GM23338 (cell line): ENCODE measurements at regions not wholly inside any gene's neighbourhood (a gene's known extent, or its start where the extent isn't known, plus 50 kb on each side); places are given as distances from the start of the nearest gene placed in this dataset.

Experiments used
- ATAC-seq: fragments of 200-7000 bp; cut with Tn5 transposase; 3 replicates; pipeline ENCODE4 v1.9.1; 2020
- DNase-seq: peaks from one replicate; pipeline ENCODE4 v3.0.0-alpha.2; 2015; ENCODE audit warnings: low spot score
- H2AFZ ChIP-seq: fragments of 200-600 bp; sonication (generic); 2 replicates; pipeline ENCODE4 v1.8.0; 2016; ENCODE audit warnings: antibody characterized with exemption, mild to moderate bottlenecking, moderate library complexity
- H3F3A ChIP-seq: fragments of 200-600 bp; sonication (generic); replicated peaks from 2 replicates; pipeline ENCODE4 v1.8.0; 2017; ENCODE audit warnings: antibody characterized with exemption, mixed run types, low read depth
- H3K27ac ChIP-seq: fragments of 200-600 bp; sonication (generic); 2 replicates; pipeline ENCODE4 v1.6.1; 2016; ENCODE audit warnings: low read depth
- H3K27me3 ChIP-seq: fragments of 200-600 bp; sonication (generic); 2 replicates; pipeline ENCODE4 v1.8.0; 2016; ENCODE audit warnings: mild to moderate bottlenecking, mixed run types, moderate library complexity; ENCODE audit not compliant: insufficient read depth
- H3K36me3 ChIP-seq: fragments of 200-600 bp; sonication (generic); 2 replicates; pipeline ENCODE4 v1.8.0; 2016; ENCODE audit warnings: mild to moderate bottlenecking; ENCODE audit not compliant: insufficient read depth
- H3K4me1 ChIP-seq: fragments of 200-600 bp; sonication (generic); 2 replicates; pipeline ENCODE4 v1.8.0; 2016; ENCODE audit warnings: mild to moderate bottlenecking, moderate library complexity; ENCODE audit not compliant: insufficient read depth
- H3K4me2 ChIP-seq: fragments of 200-600 bp; sonication (generic); 2 replicates; pipeline ENCODE4 v1.7.1; 2017; ENCODE audit warnings: mixed run types
- H3K4me3 ChIP-seq: fragments of 200-600 bp; sonication (generic); 2 replicates; pipeline ENCODE4 v1.6.1; 2016; ENCODE audit warnings: mixed run types
- H3K79me2 ChIP-seq: fragments of 200-600 bp; sonication (generic); replicated peaks from 2 replicates; pipeline ENCODE4 v1.8.0; 2017; ENCODE audit warnings: mild to moderate bottlenecking; ENCODE audit not compliant: insufficient read depth
- H3K9me2 ChIP-seq: fragments of 200-600 bp; sonication (generic); 2 replicates; pipeline ENCODE4 v1.8.0; 2017; ENCODE audit not compliant: insufficient read depth
- H4K20me1 ChIP-seq: fragments of 200-600 bp; sonication (generic); replicated peaks from 2 replicates; pipeline ENCODE4 v1.8.0; 2017; ENCODE audit warnings: mild to moderate bottlenecking; ENCODE audit not compliant: insufficient read depth
- H3K27ac Mint-ChIP-seq: 2 replicates; pipeline ENCODE4 v1.8.0; 2020; ENCODE audit warnings: inconsistent platforms, mild to moderate bottlenecking, moderate library complexity, mixed read lengths
- H3K27me3 Mint-ChIP-seq: 3 replicates; pipeline ENCODE4 v1.8.0; 2022; ENCODE audit warnings: low read depth, mild to moderate bottlenecking, moderate library complexity, mixed read lengths, inconsistent platforms; ENCODE audit not compliant: insufficient read depth, poor library complexity
- H3K36me3 Mint-ChIP-seq: 3 replicates; pipeline ENCODE4 v1.8.0; 2021; ENCODE audit warnings: low read depth, mild to moderate bottlenecking, inconsistent platforms, moderate library complexity, mixed read lengths
- H3K4me1 Mint-ChIP-seq: 3 replicates; pipeline ENCODE4 v1.8.0; 2020; ENCODE audit warnings: mild to moderate bottlenecking, inconsistent platforms, mixed read lengths
- H3K4me3 Mint-ChIP-seq: 3 replicates; pipeline ENCODE4 v1.8.0; 2021; ENCODE audit warnings: moderate library complexity, mild to moderate bottlenecking, inconsistent platforms, mixed read lengths
- H3K9me3 Mint-ChIP-seq: 3 replicates; pipeline ENCODE4 v1.8.0; 2020; ENCODE audit warnings: moderate library complexity, mild to moderate bottlenecking, inconsistent platforms, mixed read lengths
- CREB1 ChIP-seq: fragments of 250-450 bp; sonication (Bioruptor Pico); IDR thresholded peaks from 2 replicates; pipeline ENCODE4 v1.5.0; 2020; ENCODE audit warnings: low read depth, mild to moderate bottlenecking, moderate library complexity
- EZH2 ChIP-seq: fragments of 200-600 bp; sonication (generic); IDR thresholded peaks from one replicate; pipeline ENCODE4 v1.8.0; 2017; ENCODE audit warnings: antibody characterized with exemption, mild to moderate bottlenecking, low read depth; ENCODE audit not compliant: unreplicated experiment
- EZH2phosphoT487 ChIP-seq: fragments of 200-600 bp; sonication (generic); IDR thresholded peaks from one replicate; pipeline ENCODE4 v1.8.1; 2018; ENCODE audit warnings: antibody characterized with exemption; ENCODE audit not compliant: unreplicated experiment
- JUNB ChIP-seq: IDR thresholded peaks from one replicate; pipeline ENCODE4 v1.6.1; 2016; ENCODE audit warnings: antibody characterized with exemption; ENCODE audit not compliant: unreplicated experiment
- NANOG ChIP-seq: IDR thresholded peaks from 2 replicates; pipeline ENCODE4 v1.6.1; 2016; ENCODE audit warnings: antibody characterized with exemption, borderline replicate concordance
- POLR2AphosphoS5 ChIP-seq: IDR thresholded peaks from 2 replicates; pipeline ENCODE4 v1.6.1; 2016; ENCODE audit warnings: antibody characterized with exemption, low read depth
- STAT1 ChIP-seq: IDR thresholded peaks from one replicate; pipeline ENCODE4 v1.6.1; 2016; ENCODE audit warnings: antibody characterized with exemption; ENCODE audit not compliant: unreplicated experiment
- ZNF114 ChIP-seq: fragments of 250-450 bp; sonication (Bioruptor Pico); IDR thresholded peaks from 2 replicates; pipeline ENCODE4 v1.5.0; 2020; ENCODE audit warnings: mild to moderate bottlenecking, moderate library complexity
- ZNF331 ChIP-seq: fragments of 250-450 bp; sonication (Bioruptor Pico); IDR thresholded peaks from 2 replicates; pipeline ENCODE4 v1.5.0; 2020; ENCODE audit warnings: low read depth, mild to moderate bottlenecking, moderate library complexity
- TF ChIP-seq, protein P1 (sequence below): fragments of 250-450 bp; sonication (Bioruptor Pico); IDR thresholded peaks from 2 replicates; pipeline ENCODE4 v1.5.0; 2020; ENCODE audit warnings: mild to moderate bottlenecking, moderate library complexity
- TF ChIP-seq, protein P2 (sequence below): IDR thresholded peaks from 2 replicates; pipeline ENCODE4 v1.6.1; 2016; ENCODE audit warnings: antibody characterized with exemption
- TF ChIP-seq, protein P3 (sequence below): IDR thresholded peaks from one replicate; pipeline ENCODE4 v1.6.1; 2018; ENCODE audit warnings: antibody characterized with exemption; ENCODE audit not compliant: unreplicated experiment
- TF ChIP-seq, protein P4 (sequence below), 2 experiments: fragments of 200-600 bp in 1 of 2; sonication (generic) in 1 of 2; conservative IDR thresholded peaks; 2 replicates each; pipeline versions ENCODE4 v1.5.1 to v1.6.1; 2016 to 2017; ENCODE audit warnings: antibody characterized with exemption in 2 of 2, low read depth in 2 of 2, mild to moderate bottlenecking in 2 of 2, moderate library complexity in 1 of 2

DNA sequence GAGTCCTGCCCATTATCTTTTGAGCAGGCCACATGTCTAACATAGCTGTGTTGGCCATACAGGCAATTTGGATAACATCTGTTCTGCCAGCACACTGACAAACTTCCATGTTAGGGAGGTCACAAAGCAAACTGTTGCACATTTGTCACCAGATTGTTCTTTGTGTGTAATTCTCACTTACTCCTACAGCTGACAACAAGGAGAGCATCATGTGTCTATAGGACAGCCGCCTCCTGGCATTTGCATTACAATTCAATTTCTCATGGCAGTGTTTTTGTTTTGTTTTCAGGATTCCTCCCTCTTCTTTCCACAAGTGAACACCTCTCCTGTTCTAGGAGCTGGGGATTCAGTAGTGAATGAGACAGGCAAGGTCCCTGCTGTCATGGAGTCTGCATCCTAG lies 94.3 kb upstream of the LEF1 start:
- no peaks in the 10 kb centered on the region for H4K20me1 ChIP-seq
- H3K9me2 ChIP-seq: no peaks in the 10 kb centered on the region
- H3K79me2 ChIP-seq: no peaks in the 10 kb centered on the region
- peaks cover 12% of the 10 kb centered on the region; the same call in 2 of the 3 replicates for H3K4me1 Mint-ChIP-seq
- H2AFZ ChIP-seq: no peak overlapping the region
- H3K9me3 Mint-ChIP-seq: no peaks in the 10 kb centered on the region; the same call in 2 of the 3 replicates
- no peak overlapping the region for H3K27ac Mint-ChIP-seq
- H3K4me2 ChIP-seq: no peak overlapping the region
- H3K4me3 Mint-ChIP-seq: no peak overlapping the region
- no peaks in the 10 kb centered on the region for H3K27me3 Mint-ChIP-seq
- no peaks in the 10 kb centered on the region for H3K27me3 ChIP-seq
- no peaks in the 10 kb centered on the region for H3K36me3 ChIP-seq
- ATAC-seq (no peak), DNase-seq (no peak)
- TF ChIP-seq NANOG (no peak), ZNF114 (CRISPR knock-in tag) (no peak), EZH2phosphoT487 (no peak), JUNB (no peak), POLR2AphosphoS5 (no peak), STAT1 (no peak), EZH2 (no peak), ZNF331 (CRISPR knock-in tag) (no peak), CREB1 (no peak)
- TF ChIP-seq, protein P1, sequence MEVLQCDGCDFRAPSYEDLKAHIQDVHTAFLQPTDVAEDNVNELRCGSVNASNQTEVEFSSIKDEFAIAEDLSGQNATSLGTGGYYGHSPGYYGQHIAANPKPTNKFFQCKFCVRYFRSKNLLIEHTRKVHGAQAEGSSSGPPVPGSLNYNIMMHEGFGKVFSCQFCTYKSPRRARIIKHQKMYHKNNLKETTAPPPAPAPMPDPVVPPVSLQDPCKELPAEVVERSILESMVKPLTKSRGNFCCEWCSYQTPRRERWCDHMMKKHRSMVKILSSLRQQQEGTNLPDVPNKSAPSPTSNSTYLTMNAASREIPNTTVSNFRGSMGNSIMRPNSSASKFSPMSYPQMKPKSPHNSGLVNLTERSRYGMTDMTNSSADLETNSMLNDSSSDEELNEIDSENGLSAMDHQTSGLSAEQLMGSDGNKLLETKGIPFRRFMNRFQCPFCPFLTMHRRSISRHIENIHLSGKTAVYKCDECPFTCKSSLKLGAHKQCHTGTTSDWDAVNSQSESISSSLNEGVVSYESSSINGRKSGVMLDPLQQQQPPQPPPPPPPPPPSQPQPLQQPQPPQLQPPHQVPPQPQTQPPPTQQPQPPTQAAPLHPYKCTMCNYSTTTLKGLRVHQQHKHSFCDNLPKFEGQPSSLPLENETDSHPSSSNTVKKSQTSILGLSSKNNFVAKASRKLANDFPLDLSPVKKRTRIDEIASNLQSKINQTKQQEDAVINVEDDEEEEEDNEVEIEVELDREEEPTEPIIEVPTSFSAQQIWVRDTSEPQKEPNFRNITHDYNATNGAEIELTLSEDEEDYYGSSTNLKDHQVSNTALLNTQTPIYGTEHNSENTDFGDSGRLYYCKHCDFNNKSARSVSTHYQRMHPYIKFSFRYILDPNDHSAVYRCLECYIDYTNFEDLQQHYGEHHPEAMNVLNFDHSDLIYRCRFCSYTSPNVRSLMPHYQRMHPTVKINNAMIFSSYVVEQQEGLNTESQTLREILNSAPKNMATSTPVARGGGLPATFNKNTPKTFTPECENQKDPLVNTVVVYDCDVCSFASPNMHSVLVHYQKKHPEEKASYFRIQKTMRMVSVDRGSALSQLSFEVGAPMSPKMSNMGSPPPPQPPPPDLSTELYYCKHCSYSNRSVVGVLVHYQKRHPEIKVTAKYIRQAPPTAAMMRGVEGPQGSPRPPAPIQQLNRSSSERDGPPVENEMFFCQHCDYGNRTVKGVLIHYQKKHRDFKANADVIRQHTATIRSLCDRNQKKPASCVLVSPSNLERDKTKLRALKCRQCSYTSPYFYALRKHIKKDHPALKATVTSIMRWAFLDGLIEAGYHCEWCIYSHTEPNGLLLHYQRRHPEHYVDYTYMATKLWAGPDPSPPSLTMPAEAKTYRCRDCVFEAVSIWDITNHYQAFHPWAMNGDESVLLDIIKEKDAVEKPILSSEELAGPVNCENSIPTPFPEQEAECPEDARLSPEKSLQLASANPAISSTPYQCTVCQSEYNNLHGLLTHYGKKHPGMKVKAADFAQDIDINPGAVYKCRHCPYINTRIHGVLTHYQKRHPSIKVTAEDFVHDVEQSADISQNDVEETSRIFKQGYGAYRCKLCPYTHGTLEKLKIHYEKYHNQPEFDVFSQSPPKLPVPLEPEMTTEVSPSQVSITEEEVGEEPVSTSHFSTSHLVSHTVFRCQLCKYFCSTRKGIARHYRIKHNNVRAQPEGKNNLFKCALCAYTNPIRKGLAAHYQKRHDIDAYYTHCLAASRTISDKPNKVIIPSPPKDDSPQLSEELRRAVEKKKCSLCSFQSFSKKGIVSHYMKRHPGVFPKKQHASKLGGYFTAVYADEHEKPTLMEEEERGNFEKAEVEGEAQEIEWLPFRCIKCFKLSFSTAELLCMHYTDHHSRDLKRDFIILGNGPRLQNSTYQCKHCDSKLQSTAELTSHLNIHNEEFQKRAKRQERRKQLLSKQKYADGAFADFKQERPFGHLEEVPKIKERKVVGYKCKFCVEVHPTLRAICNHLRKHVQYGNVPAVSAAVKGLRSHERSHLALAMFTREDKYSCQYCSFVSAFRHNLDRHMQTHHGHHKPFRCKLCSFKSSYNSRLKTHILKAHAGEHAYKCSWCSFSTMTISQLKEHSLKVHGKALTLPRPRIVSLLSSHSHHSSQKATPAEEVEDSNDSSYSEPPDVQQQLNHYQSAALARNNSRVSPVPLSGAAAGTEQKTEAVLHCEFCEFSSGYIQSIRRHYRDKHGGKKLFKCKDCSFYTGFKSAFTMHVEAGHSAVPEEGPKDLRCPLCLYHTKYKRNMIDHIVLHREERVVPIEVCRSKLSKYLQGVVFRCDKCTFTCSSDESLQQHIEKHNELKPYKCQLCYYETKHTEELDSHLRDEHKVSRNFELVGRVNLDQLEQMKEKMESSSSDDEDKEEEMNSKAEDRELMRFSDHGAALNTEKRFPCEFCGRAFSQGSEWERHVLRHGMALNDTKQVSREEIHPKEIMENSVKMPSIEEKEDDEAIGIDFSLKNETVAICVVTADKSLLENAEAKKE: no peak
- TF ChIP-seq, protein P2, sequence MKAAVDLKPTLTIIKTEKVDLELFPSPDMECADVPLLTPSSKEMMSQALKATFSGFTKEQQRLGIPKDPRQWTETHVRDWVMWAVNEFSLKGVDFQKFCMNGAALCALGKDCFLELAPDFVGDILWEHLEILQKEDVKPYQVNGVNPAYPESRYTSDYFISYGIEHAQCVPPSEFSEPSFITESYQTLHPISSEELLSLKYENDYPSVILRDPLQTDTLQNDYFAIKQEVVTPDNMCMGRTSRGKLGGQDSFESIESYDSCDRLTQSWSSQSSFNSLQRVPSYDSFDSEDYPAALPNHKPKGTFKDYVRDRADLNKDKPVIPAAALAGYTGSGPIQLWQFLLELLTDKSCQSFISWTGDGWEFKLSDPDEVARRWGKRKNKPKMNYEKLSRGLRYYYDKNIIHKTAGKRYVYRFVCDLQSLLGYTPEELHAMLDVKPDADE: no peak
- TF ChIP-seq, protein P3, sequence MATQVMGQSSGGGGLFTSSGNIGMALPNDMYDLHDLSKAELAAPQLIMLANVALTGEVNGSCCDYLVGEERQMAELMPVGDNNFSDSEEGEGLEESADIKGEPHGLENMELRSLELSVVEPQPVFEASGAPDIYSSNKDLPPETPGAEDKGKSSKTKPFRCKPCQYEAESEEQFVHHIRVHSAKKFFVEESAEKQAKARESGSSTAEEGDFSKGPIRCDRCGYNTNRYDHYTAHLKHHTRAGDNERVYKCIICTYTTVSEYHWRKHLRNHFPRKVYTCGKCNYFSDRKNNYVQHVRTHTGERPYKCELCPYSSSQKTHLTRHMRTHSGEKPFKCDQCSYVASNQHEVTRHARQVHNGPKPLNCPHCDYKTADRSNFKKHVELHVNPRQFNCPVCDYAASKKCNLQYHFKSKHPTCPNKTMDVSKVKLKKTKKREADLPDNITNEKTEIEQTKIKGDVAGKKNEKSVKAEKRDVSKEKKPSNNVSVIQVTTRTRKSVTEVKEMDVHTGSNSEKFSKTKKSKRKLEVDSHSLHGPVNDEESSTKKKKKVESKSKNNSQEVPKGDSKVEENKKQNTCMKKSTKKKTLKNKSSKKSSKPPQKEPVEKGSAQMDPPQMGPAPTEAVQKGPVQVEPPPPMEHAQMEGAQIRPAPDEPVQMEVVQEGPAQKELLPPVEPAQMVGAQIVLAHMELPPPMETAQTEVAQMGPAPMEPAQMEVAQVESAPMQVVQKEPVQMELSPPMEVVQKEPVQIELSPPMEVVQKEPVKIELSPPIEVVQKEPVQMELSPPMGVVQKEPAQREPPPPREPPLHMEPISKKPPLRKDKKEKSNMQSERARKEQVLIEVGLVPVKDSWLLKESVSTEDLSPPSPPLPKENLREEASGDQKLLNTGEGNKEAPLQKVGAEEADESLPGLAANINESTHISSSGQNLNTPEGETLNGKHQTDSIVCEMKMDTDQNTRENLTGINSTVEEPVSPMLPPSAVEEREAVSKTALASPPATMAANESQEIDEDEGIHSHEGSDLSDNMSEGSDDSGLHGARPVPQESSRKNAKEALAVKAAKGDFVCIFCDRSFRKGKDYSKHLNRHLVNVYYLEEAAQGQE: no peak
- TF ChIP-seq, protein P4, sequence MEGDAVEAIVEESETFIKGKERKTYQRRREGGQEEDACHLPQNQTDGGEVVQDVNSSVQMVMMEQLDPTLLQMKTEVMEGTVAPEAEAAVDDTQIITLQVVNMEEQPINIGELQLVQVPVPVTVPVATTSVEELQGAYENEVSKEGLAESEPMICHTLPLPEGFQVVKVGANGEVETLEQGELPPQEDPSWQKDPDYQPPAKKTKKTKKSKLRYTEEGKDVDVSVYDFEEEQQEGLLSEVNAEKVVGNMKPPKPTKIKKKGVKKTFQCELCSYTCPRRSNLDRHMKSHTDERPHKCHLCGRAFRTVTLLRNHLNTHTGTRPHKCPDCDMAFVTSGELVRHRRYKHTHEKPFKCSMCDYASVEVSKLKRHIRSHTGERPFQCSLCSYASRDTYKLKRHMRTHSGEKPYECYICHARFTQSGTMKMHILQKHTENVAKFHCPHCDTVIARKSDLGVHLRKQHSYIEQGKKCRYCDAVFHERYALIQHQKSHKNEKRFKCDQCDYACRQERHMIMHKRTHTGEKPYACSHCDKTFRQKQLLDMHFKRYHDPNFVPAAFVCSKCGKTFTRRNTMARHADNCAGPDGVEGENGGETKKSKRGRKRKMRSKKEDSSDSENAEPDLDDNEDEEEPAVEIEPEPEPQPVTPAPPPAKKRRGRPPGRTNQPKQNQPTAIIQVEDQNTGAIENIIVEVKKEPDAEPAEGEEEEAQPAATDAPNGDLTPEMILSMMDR (conservative IDR thresholded peaks at IDR 0.05; ENCODE audit: low read depth in 2 of 2): no peak
- no peak overlapping the region for H3K27ac ChIP-seq
- no peaks in the 10 kb centered on the region; the same call in 1 of the 2 replicates for H3K4me1 ChIP-seq
- H3K4me3 ChIP-seq: no peak overlapping the region
- no peaks in the 10 kb centered on the region for H3F3A ChIP-seq
- no peaks in the 10 kb centered on the region for H3K36me3 Mint-ChIP-seq
